ENCODE measurements at regions not wholly inside any gene's neighbourhood (a gene's known extent, or its start where the extent isn't known, plus 50 kb on each side); places are given as distances from the start of the nearest gene placed in this dataset.

DNA sequence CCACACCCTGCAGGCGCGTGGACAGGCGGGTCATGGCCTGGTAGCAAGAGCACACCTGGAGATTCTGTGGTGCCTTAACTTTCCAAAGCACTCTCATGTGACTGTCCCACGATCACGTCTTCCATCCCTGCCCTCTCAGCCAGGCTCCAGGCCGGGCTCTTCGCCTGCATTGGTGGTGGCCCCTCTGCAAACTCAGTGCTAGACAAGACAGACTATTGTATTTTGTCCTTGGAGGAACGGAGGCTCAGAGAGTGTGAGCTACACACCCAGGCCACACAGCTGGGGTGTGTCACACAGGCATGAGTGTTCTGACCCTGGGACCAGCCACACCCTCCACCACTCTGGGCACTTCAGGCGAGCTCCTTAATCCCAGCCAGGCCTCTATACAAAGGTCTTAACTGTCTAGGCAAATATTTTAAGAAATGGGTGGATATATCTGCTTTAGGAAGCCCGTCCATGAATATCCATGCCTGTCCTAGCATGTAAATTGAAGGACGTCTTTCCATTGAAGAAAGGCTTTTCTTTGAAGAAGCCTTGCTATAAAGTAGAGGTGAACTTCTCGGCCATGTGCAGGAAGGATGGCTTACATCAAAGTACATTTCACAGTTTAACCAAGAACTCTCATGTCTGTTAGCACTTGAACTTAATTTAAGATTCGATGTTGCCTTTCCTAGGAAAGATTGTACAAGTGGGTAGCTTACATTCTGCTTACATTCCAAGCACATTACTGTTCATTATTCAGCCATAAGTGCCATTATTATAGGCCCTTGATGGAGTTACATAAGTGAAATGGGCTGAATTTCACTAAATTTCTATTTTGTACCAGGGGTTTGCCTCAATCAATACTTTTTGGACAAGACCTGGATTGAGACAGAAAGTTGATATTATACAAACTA, 263.9 kb downstream of the DLL1 start:
- Mint-ChIP-seq H3K27me3 (peaks cover 0 to 13% (median 5%) of the 10 kb centered on the region in 5 donors), H3K4me1 (peaks cover 0 to 12% (median 2%) of the 10 kb centered on the region in 4 donors), H3K4me3 (no peak overlapping the region), H3K27ac (peak overlapping the region in 1 of 10 donors; percentile 41), H3K9me3 (no peaks in the 10 kb centered on the region), H3K36me3 (no peaks in the 10 kb centered on the region)
- POLR2A ChIA-PET = no interaction called here
- no peak for ATAC-seq
- no peak for DNase-seq

DNA sequence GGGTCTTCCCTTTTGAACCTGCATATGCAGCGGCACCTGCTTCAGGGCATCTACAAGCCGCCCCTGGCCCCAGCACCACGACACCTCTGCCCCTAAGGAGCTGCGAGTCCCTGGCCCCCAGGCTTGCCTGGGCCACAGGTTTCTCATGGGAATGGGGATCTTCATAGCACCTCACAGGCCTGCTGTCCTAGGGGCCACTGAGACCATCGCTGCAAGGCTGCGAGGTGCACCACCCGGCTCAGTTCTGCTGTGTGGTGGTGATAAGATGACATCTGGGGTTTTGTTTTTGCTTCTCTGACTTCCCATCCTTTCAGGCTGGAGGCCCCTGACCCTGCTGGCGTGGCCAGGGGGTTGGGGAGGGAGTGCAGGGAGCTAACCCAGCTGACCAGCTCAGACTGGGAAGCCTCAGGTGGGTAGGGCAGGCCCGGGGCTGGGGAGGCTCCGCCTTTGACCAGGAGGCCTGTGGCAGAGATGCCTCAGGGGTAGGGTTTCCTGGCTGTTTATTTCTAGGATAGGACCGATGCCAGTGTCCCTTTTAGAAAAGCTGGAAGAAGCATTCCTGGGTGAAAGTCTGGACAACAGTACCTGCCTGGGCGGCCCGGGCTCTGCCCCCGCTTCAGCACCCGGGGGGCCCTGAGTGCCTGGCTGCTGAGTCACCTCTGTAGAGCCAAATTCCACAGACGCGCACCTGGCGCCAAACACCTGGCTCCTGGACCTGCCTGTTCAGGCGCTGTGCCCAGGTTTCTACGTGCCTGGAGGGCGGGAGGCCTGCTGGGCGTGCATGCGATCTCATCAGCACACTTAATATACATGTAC, 264.7 kb downstream of the DLL1 start:
- DNase-seq (no peak), ATAC-seq (no peak)
- Mint-ChIP-seq H3K27ac (no peak overlapping the region), H3K4me3 (no peak overlapping the region), H3K36me3 (no peaks in the 10 kb centered on the region), H3K4me1 (peaks cover 0 to 12% (median 4%) of the 10 kb centered on the region in 4 donors), H3K9me3 (no peaks in the 10 kb centered on the region), H3K27me3 (peaks cover 0 to 16% (median 6%) of the 10 kb centered on the region in 5 donors)
- POLR2A ChIA-PET = no interaction called here

DNA sequence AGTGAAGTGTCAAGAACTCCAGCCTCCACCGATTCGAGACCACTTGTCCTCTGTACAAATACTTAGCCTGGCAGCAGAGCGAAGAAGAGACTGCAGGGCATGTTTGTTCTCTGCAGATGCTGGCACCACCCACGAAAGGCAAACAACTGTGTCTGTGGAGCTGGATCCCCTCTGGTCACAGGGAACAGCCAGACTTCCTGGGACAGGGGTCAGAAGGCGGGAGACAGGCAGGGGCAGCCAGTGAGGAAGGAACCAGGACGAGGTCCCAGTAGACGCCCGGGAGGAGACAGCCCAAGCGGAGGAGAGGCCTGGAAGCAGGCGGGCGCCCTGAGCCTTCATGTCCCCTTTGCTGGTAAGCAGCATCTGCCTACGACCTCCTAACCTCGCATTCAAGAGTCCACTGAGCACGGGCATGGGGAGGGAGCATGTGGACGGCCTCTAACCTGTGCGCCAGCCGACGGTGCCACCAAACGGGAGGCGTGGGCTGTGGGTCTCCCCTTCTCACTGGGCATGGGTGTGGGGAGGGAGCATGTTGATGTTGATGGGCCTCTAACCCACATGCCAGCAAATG, 265.5 kb downstream of the DLL1 start:
- DNase-seq (no peak), ATAC-seq (no peak)
- H3K9me3 Mint-ChIP-seq = no peaks in the 10 kb centered on the region
- no peaks in the 10 kb centered on the region for H3K36me3 Mint-ChIP-seq
- POLR2A ChIA-PET = no interaction called here
- peaks cover 0 to 12% (median 4%) of the 10 kb centered on the region in 4 donors for H3K4me1 Mint-ChIP-seq
- peaks cover 0 to 16% (median 6%) of the 10 kb centered on the region in 5 donors for H3K27me3 Mint-ChIP-seq
- H3K4me3 Mint-ChIP-seq = no peak overlapping the region
- H3K27ac Mint-ChIP-seq = no peak overlapping the region

DNA sequence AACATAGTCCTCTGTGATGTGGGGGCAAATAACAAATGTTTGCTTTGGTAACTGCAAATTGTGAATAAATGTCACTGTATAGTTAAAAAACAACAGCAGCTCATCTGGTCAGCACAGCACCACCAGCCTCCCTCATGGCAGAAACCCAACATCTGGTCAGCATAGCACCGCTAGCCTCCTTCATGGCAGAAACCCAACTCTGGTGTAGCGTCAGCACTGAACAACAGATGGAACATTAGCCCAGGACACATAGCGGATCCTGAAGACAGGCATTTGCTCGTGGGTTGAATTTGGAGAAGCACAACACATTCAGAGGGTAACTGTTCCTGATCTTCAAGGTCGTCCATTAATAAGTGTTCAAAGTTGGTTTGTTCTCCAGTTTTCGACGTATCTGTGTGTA, 265.9 kb downstream of the DLL1 start:
- Mint-ChIP-seq H3K27me3 (peaks cover 0 to 16% (median 6%) of the 10 kb centered on the region in 5 donors), H3K4me3 (no peak overlapping the region), H3K9me3 (no peaks in the 10 kb centered on the region), H3K27ac (no peak overlapping the region), H3K4me1 (peaks cover 0 to 12% (median 4%) of the 10 kb centered on the region in 4 donors), H3K36me3 (no peaks in the 10 kb centered on the region)
- POLR2A ChIA-PET = no interaction called here
- no peak for ATAC-seq
- no peak for DNase-seq

DNA sequence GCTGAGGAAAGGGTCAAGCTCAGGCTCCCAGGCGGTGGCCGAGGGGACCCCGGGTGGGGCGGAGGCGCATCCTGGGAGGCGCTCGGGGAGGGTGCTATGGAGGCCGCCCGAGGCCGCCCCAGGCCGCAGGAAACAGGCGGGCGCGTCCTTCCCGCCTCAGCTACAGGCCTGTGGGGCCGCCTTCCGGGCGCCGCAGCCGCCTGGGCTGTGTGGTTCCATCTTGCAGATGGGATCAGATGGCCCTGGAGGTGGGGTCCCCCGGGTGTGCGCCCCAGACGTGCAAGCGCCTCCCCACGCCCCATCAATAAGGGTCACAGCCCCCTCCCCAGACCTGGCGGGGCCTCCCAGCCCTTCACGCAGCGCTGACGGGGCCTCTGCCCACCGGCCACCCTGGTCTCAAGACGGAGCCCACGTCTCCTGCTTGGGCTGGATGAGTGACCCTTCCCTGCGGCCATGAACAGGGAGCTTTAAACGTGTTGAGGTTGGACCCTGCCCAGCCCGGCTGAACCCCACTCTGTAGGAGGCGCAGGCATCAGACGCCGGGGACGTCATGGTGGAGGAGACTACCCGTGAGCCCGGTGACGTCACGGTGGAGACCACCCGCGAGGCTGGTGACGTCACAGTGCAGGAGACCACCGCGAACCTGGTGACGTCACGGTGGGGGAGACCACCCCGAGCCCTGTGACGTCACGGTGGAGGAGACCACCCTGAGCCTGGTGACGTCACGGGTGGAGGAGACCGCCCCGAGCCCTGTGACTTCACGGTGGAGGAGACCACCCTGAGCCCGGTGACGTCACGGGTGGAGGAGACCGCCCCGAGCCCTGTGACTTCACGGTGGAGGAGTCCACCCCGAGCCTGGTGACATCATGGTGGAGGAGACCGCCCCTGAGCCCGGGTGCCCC, 267.0 kb downstream of the DLL1 start:
- ATAC-seq = peak in 1 of 2 donors; percentile 81
- H3K27ac Mint-ChIP-seq = peak overlapping the region in 1 of 10 donors; percentile 25
- no peak for DNase-seq
- peaks cover under 1 to 17% (median 6%) of the 10 kb centered on the region in 5 donors for H3K27me3 Mint-ChIP-seq
- no peaks in the 10 kb centered on the region for H3K9me3 Mint-ChIP-seq
- POLR2A ChIA-PET = no interaction called here
- H3K4me3 Mint-ChIP-seq = peak overlapping the region in 3 of 10 donors; percentile 27 to 57 (median 43)
- peaks cover 0 to 12% (median 4%) of the 10 kb centered on the region in 4 donors for H3K4me1 Mint-ChIP-seq
- no peaks in the 10 kb centered on the region for H3K36me3 Mint-ChIP-seq

DNA sequence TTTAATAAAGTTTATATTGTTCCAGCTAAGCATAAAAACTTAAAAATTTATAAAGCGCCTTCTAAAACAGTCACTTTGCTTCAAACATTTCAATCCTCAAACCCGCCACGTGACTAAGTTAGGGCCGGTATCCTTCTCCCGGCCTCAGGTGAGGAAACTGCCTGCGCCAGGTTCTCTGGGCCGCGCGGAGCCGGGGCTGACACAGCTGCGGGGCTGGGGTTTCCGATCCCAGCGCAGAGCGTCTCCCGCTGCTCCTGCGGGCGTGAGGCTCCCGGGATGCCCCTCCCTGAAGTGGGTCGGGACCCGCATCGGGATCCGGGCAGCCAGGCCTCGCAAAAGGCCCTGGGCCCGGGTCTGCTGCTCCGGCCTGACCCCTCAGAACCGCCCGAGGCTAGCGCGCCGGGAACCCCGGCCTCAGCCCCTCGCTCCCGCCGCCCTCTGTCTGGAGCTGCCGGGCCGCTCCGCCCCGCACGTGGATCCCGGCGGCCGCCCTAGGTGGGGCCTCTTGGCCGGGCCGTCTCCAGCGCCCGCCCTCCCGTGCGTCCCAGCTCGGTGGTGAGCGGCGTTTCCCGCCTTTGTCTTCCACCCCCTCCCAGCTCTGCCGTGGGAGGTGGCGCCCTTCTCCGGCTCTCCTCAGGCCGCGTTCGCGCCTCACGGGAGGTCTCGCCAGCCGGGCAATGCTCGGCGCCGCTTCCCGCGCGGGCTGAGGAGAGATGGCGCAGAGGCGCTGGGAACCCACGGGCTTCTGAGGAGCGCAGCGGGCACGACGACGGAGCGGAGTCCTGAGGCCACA, 267.9 kb downstream of the DLL1 start:
- POLR2A ChIA-PET = no interaction called here
- Mint-ChIP-seq H3K4me3 (peak overlapping the region in 3 of 10 donors; percentile 27 to 57 (median 43)), H3K9me3 (no peaks in the 10 kb centered on the region), H3K27ac (peak overlapping the region in 1 of 10 donors; percentile 25), H3K27me3 (peaks cover 2 to 17% (median 12%) of the 10 kb centered on the region in 5 donors), H3K36me3 (peaks cover 0 to 3% (median 0%) of the 10 kb centered on the region in 3 donors), H3K4me1 (peaks cover 0 to 9% (median 4%) of the 10 kb centered on the region in 4 donors)
- no peak for DNase-seq
- ATAC-seq = peak in 1 of 2 donors; percentile 54

DNA sequence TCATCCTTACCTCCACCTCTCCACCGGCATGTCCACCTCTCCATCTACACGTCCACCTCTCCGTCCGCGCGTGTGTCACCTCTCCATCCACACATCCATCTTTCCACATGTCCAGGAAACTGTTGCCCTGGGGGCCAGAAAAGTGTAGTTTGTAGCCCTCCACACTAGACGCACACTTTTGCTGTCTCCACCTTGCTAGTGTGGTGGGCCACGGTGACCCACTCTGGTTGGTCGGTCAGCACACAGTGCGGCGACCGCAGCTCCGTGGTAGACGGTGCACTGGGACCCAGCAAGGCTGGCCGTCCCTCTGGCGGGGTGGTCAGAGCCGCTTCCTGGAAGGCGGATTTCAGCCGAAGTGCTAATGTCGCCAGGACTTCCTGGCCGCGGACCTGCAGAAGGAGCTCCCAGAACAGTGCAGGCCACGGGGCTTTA, 268.6 kb downstream of the DLL1 start:
- H3K27ac Mint-ChIP-seq = no peak overlapping the region
- DNase-seq (no peak), ATAC-seq (no peak)
- H3K27me3 Mint-ChIP-seq = peaks cover 2 to 17% (median 12%) of the 10 kb centered on the region in 5 donors
- H3K4me1 Mint-ChIP-seq = peaks cover 0 to 9% (median 1%) of the 10 kb centered on the region in 4 donors
- H3K36me3 Mint-ChIP-seq = peaks cover 0 to 3% (median 0%) of the 10 kb centered on the region in 3 donors
- POLR2A ChIA-PET = no interaction called here
- no peaks in the 10 kb centered on the region for H3K9me3 Mint-ChIP-seq
- peak overlapping the region in 2 of 10 donors; percentile 31 to 61 for H3K4me3 Mint-ChIP-seq

DNA sequence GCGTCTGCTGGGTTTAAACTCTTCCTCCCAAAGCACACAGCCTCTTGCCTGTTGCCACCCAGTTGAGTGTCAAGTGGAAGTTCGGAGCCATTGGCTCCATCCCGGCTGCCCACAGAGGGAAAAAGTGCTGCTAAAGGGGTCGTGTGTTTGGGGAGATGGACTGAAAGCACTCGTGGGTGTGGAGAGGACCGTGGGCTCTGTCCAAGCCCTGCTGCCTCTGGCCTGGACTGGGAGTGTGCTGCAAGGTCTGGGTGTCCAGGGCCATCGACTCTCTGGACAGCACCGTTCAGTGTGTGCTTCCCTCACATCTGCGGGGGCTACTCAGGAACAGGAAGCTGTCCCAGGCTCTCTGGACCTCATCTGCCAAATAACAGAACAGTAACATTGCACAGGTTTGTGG, 269.3 kb downstream of the DLL1 start:
- no peak for ATAC-seq
- Mint-ChIP-seq H3K36me3 (peaks cover 0 to 3% (median 0%) of the 10 kb centered on the region in 3 donors), H3K4me1 (peaks cover 0 to 9% (median 1%) of the 10 kb centered on the region in 4 donors), H3K4me3 (peak overlapping the region in 2 of 10 donors; percentile 31 to 61), H3K27ac (no peak overlapping the region), H3K27me3 (peaks cover 2 to 17% (median 12%) of the 10 kb centered on the region in 5 donors), H3K9me3 (no peaks in the 10 kb centered on the region)
- no peak for DNase-seq
- POLR2A ChIA-PET = no interaction called here

DNA sequence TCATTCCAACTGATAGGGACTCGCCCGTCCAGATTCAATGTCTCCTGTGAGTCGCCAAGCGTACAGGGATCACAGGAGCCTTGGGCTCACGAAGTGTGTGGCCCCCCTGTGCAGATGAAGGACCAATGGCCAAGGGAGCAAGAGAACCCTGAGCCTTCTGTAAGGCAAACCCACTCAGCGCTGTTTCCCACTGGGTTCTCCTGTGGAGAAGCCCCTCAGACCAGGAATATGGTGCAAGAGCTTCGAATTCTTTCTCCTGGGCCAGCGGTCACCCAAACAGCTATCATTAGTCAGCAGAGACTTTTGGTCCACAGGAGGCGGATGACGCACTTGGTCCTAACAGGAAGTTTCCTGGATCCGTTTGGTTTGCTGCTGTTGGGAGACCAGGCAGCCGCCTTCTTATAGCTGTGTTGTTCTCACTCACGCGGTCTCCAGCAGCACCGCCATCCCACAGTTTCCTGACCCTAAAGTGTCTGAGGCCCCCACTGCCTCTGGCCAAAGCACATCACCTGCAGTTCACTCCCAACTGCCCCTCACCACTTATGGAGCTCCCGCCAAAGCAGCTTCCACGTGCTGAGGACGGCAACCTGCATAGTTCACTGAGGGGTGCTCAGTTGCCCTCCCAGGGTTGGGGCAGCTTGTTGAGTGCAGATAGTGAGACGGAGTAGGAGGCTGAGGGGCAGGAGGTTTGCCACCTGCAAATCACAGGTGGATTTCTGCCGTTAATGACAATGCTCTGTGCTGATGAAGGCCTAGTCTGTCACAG, 268.6 kb downstream of the ERMARD start:
- no peak for ATAC-seq
- POLR2A ChIA-PET = no interaction called here
- Mint-ChIP-seq H3K4me3 (no peak overlapping the region), H3K27me3 (peaks cover 3 to 21% (median 12%) of the 10 kb centered on the region in 5 donors), H3K9me3 (no peaks in the 10 kb centered on the region), H3K27ac (peak overlapping the region in 1 of 10 donors; percentile 13), H3K36me3 (peaks cover 0 to 3% (median 0%) of the 10 kb centered on the region in 3 donors), H3K4me1 (peaks cover 0 to 9% (median 0%) of the 10 kb centered on the region in 4 donors)
- no peak for DNase-seq

DNA sequence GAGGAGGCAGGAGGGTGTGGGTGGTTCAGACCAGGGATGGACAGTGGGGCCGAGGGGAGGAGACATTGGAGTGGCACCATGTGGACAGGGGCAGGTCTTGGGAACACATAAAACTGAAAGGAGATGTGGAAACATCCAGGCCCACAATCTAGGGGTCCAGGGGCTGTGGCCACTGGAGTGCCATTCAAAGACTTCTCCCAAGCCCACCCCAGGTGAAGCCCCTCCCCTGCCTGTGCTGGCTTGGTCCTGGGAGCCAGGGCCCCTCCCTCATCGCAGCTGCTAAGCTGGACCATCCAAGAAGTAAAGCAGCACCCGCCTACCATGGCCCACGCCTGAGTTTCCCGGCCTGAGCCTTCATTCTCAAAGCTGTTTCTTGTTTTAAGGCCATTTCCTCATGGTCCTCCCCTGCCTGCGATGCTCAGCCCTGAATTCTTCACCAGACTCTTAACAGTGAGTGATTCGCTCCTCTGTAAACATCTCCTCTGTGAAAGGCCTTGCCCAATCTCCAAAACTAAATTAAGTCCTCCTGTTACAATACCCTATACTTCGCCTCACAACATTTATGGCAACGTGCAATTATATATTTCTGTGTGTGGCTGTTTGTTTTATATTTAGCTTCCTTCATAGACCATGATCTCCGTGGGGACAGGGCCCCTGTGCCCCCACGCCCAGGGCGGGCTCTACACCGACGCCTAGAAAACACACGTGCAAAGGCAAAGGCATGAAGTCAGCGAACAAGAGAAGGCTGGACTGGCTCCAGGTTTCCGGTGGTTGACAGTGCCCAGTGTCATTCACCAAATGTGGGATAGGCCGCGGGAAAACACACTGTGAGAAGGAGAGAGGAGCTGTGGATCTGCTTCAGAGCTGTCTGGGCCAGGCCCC, 267.8 kb downstream of the ERMARD start:
- Mint-ChIP-seq H3K4me1 (peaks cover 0 to 9% (median 0%) of the 10 kb centered on the region in 4 donors), H3K27me3 (peaks cover 7 to 19% (median 12%) of the 10 kb centered on the region in 5 donors), H3K36me3 (peaks cover 0 to 3% (median 0%) of the 10 kb centered on the region in 3 donors), H3K9me3 (no peaks in the 10 kb centered on the region), H3K27ac (peak overlapping the region in 1 of 10 donors; percentile 43), H3K4me3 (no peak overlapping the region)
- no peak for ATAC-seq
- POLR2A ChIA-PET = no interaction called here
- no peak for DNase-seq

Measured in naive thymus-derived CD8-positive, alpha-beta T cell (primary cell).